Gastroesophageal sphincter (tissue), 4 donors: ENCODE measurements at regions not wholly inside any gene's neighbourhood (a gene's known extent, or its start where the extent isn't known, plus 50 kb on each side); places are given as distances from the start of the nearest gene placed in this dataset.
A peak's percentile ranks its signal among the peaks of the same experiment; 100 is the strongest.

ENCODE experiments used
- ATAC-seq: fragments of 150-250 bp; one replicate; pipeline ENCODE4 v1.9.1; 2016; ENCODE audit warnings: mild to moderate bottlenecking, moderate library complexity
- H3K27ac ChIP-seq, 4 donors: fragments of 200-600 bp; sonication (generic) in 3 of 4; 1 replicate in 3 of 4; 2 replicates in 1 of 4; pipeline ENCODE4 v1.5.1; 2016 to 2019
- H3K27me3 ChIP-seq: fragments of 200-600 bp; sonication (generic); one replicate; pipeline ENCODE4 v1.5.1; 2019
- H3K36me3 ChIP-seq, 2 donors: fragments of 200-600 bp; sonication (generic); one replicate each; pipeline ENCODE4 v1.5.1; 2019; ENCODE audit warnings: control low read depth in 1 of 2
- H3K4me1 ChIP-seq, 3 donors: fragments of 200-600 bp; sonication (generic); 1 replicate in 2 of 3; 2 replicates in 1 of 3; pipeline ENCODE4 v1.5.1; 2016 to 2019; ENCODE audit warnings: control low read depth in 2 of 3
- H3K4me3 ChIP-seq, 2 donors: fragments of 200-600 bp; sonication (generic); one replicate each; pipeline ENCODE4 v1.5.1; 2019; ENCODE audit warnings: mild to moderate bottlenecking in 1 of 2, moderate library complexity in 1 of 2
- H3K9me3 ChIP-seq, 3 donors: fragments of 200-600 bp; sonication (generic); one replicate each; pipeline ENCODE4 v1.5.1; 2017 to 2019; ENCODE audit warnings: control low read depth in 2 of 3
- CTCF ChIP-seq, 4 experiments: fragments of 200-600 bp in 2 of 4; fragments of 450-650 bp in 2 of 4; sonication (generic) in 1 of 4; IDR thresholded peaks; one replicate each; pipeline ENCODE4 v1.5.1; 2017 to 2019; ENCODE audit warnings: antibody characterized with exemption in 4 of 4, mild to moderate bottlenecking in 2 of 4, moderate library complexity in 2 of 4
- EP300 ChIP-seq: sonication (generic); formaldehyde crosslinking; IDR thresholded peaks from one replicate; pipeline ENCODE4 v1.6.1; 2017; ENCODE audit warnings: antibody characterized with exemption, mild to moderate bottlenecking
- POLR2A ChIP-seq, 2 donors: fragments of 450-650 bp; IDR thresholded peaks; one replicate each; pipeline ENCODE4 v1.6.1; 2017; ENCODE audit warnings: antibody characterized with exemption in 2 of 2, mild to moderate bottlenecking in 2 of 2, moderate library complexity in 1 of 2
- POLR2AphosphoS5 ChIP-seq: sonication (generic); formaldehyde crosslinking; IDR thresholded peaks from one replicate; pipeline ENCODE4 v1.6.1; 2017; ENCODE audit warnings: antibody characterized with exemption
- WGBS, 2 donors: methylation state at CpG; one replicate each; pipeline ENCODE4 v1.1.5; 2018; ENCODE audit warnings: low coverage in 1 of 2; 5-methylcytosine and 5-hydroxymethylcytosine counted together

GRCh38 chr6:108737594-108738546 lies 110.4 kb upstream of the ARMC2 start:
- ATAC-seq, result peak; percentile 75
- H3K27me3 ChIP-seq, result no peaks in the 10 kb centered on the region
- no peaks in the 10 kb centered on the region for H3K4me1 ChIP-seq
- WGBS, 2 donors, result 60 to 78% methylated on average over 9 to 14 of the region's 18 CpGs
- H3K9me3 ChIP-seq, result no peaks in the 10 kb centered on the region
- H3K36me3 ChIP-seq, result no peaks in the 10 kb centered on the region
- peak overlapping the region in 1 of 4 donors; percentile 17 for H3K27ac ChIP-seq
- no peak overlapping the region for H3K4me3 ChIP-seq
- TF ChIP-seq EP300 (no peak), POLR2A (IDR thresholded peaks at IDR 0.05) (no peak), CTCF (IDR thresholded peaks at IDR 0.05) (no peak), POLR2AphosphoS5 (no peak)

GRCh38 chr6:108738684-108739416 lies 109.4 kb upstream of the ARMC2 start:
- H3K9me3 ChIP-seq, result no peaks in the 10 kb centered on the region
- WGBS, 2 donors, result 79% methylated on average over 15 of the region's 16 CpGs; no CpG with 5 or more reads in 1 of the 2 donors
- ATAC-seq, result no peak
- no peaks in the 10 kb centered on the region for H3K27me3 ChIP-seq
- TF ChIP-seq CTCF (IDR thresholded peaks at IDR 0.05) (no peak), POLR2AphosphoS5 (no peak), POLR2A (IDR thresholded peaks at IDR 0.05) (no peak), EP300 (no peak)
- no peaks in the 10 kb centered on the region for H3K36me3 ChIP-seq
- H3K4me3 ChIP-seq, result no peak overlapping the region
- H3K4me1 ChIP-seq, result no peaks in the 10 kb centered on the region
- H3K27ac ChIP-seq, result peak overlapping the region in 1 of 4 donors; percentile 17

GRCh38 chr6:108739496-108740330 lies 108.5 kb upstream of the ARMC2 start:
- no peaks in the 10 kb centered on the region for H3K4me1 ChIP-seq
- H3K27me3 ChIP-seq, result no peaks in the 10 kb centered on the region
- TF ChIP-seq CTCF (IDR thresholded peaks at IDR 0.05) (no peak), POLR2AphosphoS5 (no peak), POLR2A (IDR thresholded peaks at IDR 0.05) (no peak)
- no peak overlapping the region for H3K4me3 ChIP-seq
- H3K27ac ChIP-seq, result no peak overlapping the region
- no peaks in the 10 kb centered on the region for H3K9me3 ChIP-seq
- H3K36me3 ChIP-seq, result no peaks in the 10 kb centered on the region
- 78 to 84% methylated on average over 8 of the region's 10 CpGs for WGBS, 2 donors
- ATAC-seq, result no peak

- Histone ChIP-seq H3K9me3 (no peaks in the 10 kb centered on the region), H3K27me3 (no peaks in the 10 kb centered on the region), H3K36me3 (no peaks in the 10 kb centered on the region), H3K27ac (no peak overlapping the region), H3K4me1 (no peaks in the 10 kb centered on the region), H3K4me3 (no peak overlapping the region)
- 52 to 56% methylated on average over 8 to 9 of the region's 9 CpGs for WGBS, 2 donors
- no peak for TF ChIP-seq CTCF (IDR thresholded peaks at IDR 0.05)
- TF ChIP-seq POLR2AphosphoS5, result no peak
- TF ChIP-seq EP300, result no peak
- no peak for TF ChIP-seq POLR2A (IDR thresholded peaks at IDR 0.05)
- ATAC-seq, result no peak
Measured at GRCh38 chr6:108741331-108741989, 106.8 kb upstream of the ARMC2 start.
